ENCODE measurements at regions not wholly inside any gene's neighbourhood (a gene's known extent, or its start where the extent isn't known, plus 50 kb on each side); places are given as distances from the start of the nearest gene placed in this dataset.

- H3K36me3 ChIP-seq (ENCODE audit: control insufficient read depth in 1 of 2, insufficient read depth in 2 of 2, low read length in 2 of 2): no peaks in the 10 kb centered on the region
- no peak overlapping the region for H3K4ac ChIP-seq (ENCODE audit: low read depth, low read length)
- H2BK120ac ChIP-seq (ENCODE audit: insufficient read depth, low read length, poor library complexity): no peak overlapping the region
- H3K79me1 ChIP-seq (ENCODE audit: low read length): no peaks in the 10 kb centered on the region
- H3K14ac ChIP-seq (ENCODE audit: low read length): no peak overlapping the region
- H2BK12ac ChIP-seq (ENCODE audit: low read length): no peak overlapping the region
- H3K4me2 ChIP-seq (ENCODE audit: low read length): no peak overlapping the region
- no peak overlapping the region for H4K8ac ChIP-seq (ENCODE audit: low read depth, low read length)
- no peak overlapping the region for H3K4me3 ChIP-seq (ENCODE audit: low read depth, low read length)
- no peak overlapping the region for H3K27ac ChIP-seq (ENCODE audit: low read depth, low read length)
- DNase-seq: peak in 1 of 2 donors; percentile 0
- WGBS (ENCODE audit: extremely low coverage, insufficient coverage, insufficient read length): no CpG with 5 or more reads among the region's 9 CpGs
- H3K79me2 ChIP-seq (ENCODE audit: control insufficient read depth, insufficient read depth, low read length, poor library complexity): no peaks in the 10 kb centered on the region
- no peak overlapping the region for H3K23ac ChIP-seq (ENCODE audit: low read length)
- no peaks in the 10 kb centered on the region for H3K4me1 ChIP-seq (ENCODE audit: control insufficient read depth in 1 of 2, insufficient read depth in 2 of 2, low read length in 2 of 2)
- no peak overlapping the region for H4K91ac ChIP-seq (ENCODE audit: low read depth, low read length)
- H4K12ac ChIP-seq (ENCODE audit: low read depth, low read length): no peak overlapping the region
- H3K9me3 ChIP-seq (ENCODE audit: insufficient read depth, low read depth, low read length): no peaks in the 10 kb centered on the region
- no peak overlapping the region for H2AK5ac ChIP-seq (ENCODE audit: low read length)
- no peak overlapping the region for H3K9ac ChIP-seq (ENCODE audit: low read length)
- no peak overlapping the region for H2AFZ ChIP-seq (ENCODE audit: insufficient read depth, low read length, poor library complexity)
- H2BK5ac ChIP-seq (ENCODE audit: low read depth, low read length, poor library complexity): no peak overlapping the region
- H3K18ac ChIP-seq (ENCODE audit: low read length): no peak overlapping the region
- no peaks in the 10 kb centered on the region for H3K27me3 ChIP-seq (ENCODE audit: insufficient read depth, low read length)
These were observed 148.9 kb downstream of the SOX3 start for GRCh38 chrX:140355922-140356321.

GRCh38 chrX:140355429-140355828 is 149.4 kb downstream of the SOX3 start:
- WGBS (ENCODE audit: extremely low coverage, insufficient coverage, insufficient read length): no CpG with 5 or more reads among the region's 6 CpGs
- no peak overlapping the region for H3K14ac ChIP-seq (ENCODE audit: low read length)
- H2BK5ac ChIP-seq (ENCODE audit: low read depth, low read length, poor library complexity): no peak overlapping the region

GRCh38 chrX:140354431-140355120 is 150.3 kb downstream of the SOX3 start:
- no peak overlapping the region for H3K14ac ChIP-seq (ENCODE audit: low read length)
- H3K4me3 ChIP-seq (ENCODE audit: low read depth, low read length): no peak overlapping the region
- no peaks in the 10 kb centered on the region for H3K79me2 ChIP-seq (ENCODE audit: control insufficient read depth, insufficient read depth, low read length, poor library complexity)
- H2AFZ ChIP-seq (ENCODE audit: insufficient read depth, low read length, poor library complexity): no peak overlapping the region
- no peak overlapping the region for H2BK120ac ChIP-seq (ENCODE audit: insufficient read depth, low read length, poor library complexity)
- H2BK12ac ChIP-seq (ENCODE audit: low read length): no peak overlapping the region
- H3K23ac ChIP-seq (ENCODE audit: low read length): no peak overlapping the region
- WGBS (ENCODE audit: extremely low coverage, insufficient coverage, insufficient read length): no CpG with 5 or more reads among the region's 3 CpGs
- no peak overlapping the region for H2AK5ac ChIP-seq (ENCODE audit: low read length)
- DNase-seq: no peak
- H3K4me1 ChIP-seq (ENCODE audit: control insufficient read depth in 1 of 2, insufficient read depth in 2 of 2, low read length in 2 of 2): no peaks in the 10 kb centered on the region
- no peak overlapping the region for H3K4ac ChIP-seq (ENCODE audit: low read depth, low read length)
- no peak overlapping the region for H3K4me2 ChIP-seq (ENCODE audit: low read length)
- no peak overlapping the region for H2BK5ac ChIP-seq (ENCODE audit: low read depth, low read length, poor library complexity)
- H4K8ac ChIP-seq (ENCODE audit: low read depth, low read length): no peak overlapping the region
- H3K27me3 ChIP-seq (ENCODE audit: insufficient read depth, low read length): no peaks in the 10 kb centered on the region
- H3K36me3 ChIP-seq (ENCODE audit: control insufficient read depth in 1 of 2, insufficient read depth in 2 of 2, low read length in 2 of 2): no peaks in the 10 kb centered on the region
- H3K79me1 ChIP-seq (ENCODE audit: low read length): no peaks in the 10 kb centered on the region
- H3K18ac ChIP-seq (ENCODE audit: low read length): no peak overlapping the region
- no peak overlapping the region for H3K27ac ChIP-seq (ENCODE audit: low read depth, low read length)
- H4K12ac ChIP-seq (ENCODE audit: low read depth, low read length): no peak overlapping the region
- no peaks in the 10 kb centered on the region for H3K9me3 ChIP-seq (ENCODE audit: insufficient read depth, low read depth, low read length)
- no peak overlapping the region for H3K9ac ChIP-seq (ENCODE audit: low read length)
- H4K91ac ChIP-seq (ENCODE audit: low read depth, low read length): no peak overlapping the region

More at GRCh38 chrX:140355429-140355828, 149.4 kb downstream of the SOX3 start:
- Histone ChIP-seq H2BK120ac (ENCODE audit: insufficient read depth, low read length, poor library complexity) (no peak overlapping the region), H3K36me3 (ENCODE audit: control insufficient read depth in 1 of 2, insufficient read depth in 2 of 2, low read length in 2 of 2) (no peaks in the 10 kb centered on the region), H3K9ac (ENCODE audit: low read length) (no peak overlapping the region), H3K27ac (ENCODE audit: low read depth, low read length) (no peak overlapping the region), H2AK5ac (ENCODE audit: low read length) (no peak overlapping the region), H3K4me2 (ENCODE audit: low read length) (no peak overlapping the region), H3K4me1 (ENCODE audit: control insufficient read depth in 1 of 2, insufficient read depth in 2 of 2, low read length in 2 of 2) (no peaks in the 10 kb centered on the region), H3K79me1 (ENCODE audit: low read length) (no peaks in the 10 kb centered on the region), H2BK12ac (ENCODE audit: low read length) (no peak overlapping the region), H3K4ac (ENCODE audit: low read depth, low read length) (no peak overlapping the region), H2AFZ (ENCODE audit: insufficient read depth, low read length, poor library complexity) (no peak overlapping the region), H3K27me3 (ENCODE audit: insufficient read depth, low read length) (no peaks in the 10 kb centered on the region), H3K23ac (ENCODE audit: low read length) (no peak overlapping the region), H4K8ac (ENCODE audit: low read depth, low read length) (no peak overlapping the region), H4K12ac (ENCODE audit: low read depth, low read length) (no peak overlapping the region), H3K18ac (ENCODE audit: low read length) (no peak overlapping the region), H3K9me3 (ENCODE audit: insufficient read depth, low read depth, low read length) (no peaks in the 10 kb centered on the region), H3K79me2 (ENCODE audit: control insufficient read depth, insufficient read depth, low read length, poor library complexity) (no peaks in the 10 kb centered on the region), H3K4me3 (ENCODE audit: low read depth, low read length) (no peak overlapping the region), H4K91ac (ENCODE audit: low read depth, low read length) (no peak overlapping the region)
- DNase-seq: no peak

- H2BK120ac ChIP-seq (ENCODE audit: insufficient read depth, low read length, poor library complexity): no peak overlapping the region
- H2AK5ac ChIP-seq (ENCODE audit: low read length): no peak overlapping the region
- H4K8ac ChIP-seq (ENCODE audit: low read depth, low read length): no peak overlapping the region
- H3K4me3 ChIP-seq (ENCODE audit: low read depth, low read length): no peak overlapping the region
- H3K4me1 ChIP-seq (ENCODE audit: control insufficient read depth in 1 of 2, insufficient read depth in 2 of 2, low read length in 2 of 2): no peaks in the 10 kb centered on the region
- H3K27me3 ChIP-seq (ENCODE audit: insufficient read depth, low read length): no peaks in the 10 kb centered on the region
- H3K9me3 ChIP-seq (ENCODE audit: insufficient read depth, low read depth, low read length): no peaks in the 10 kb centered on the region
- no peak overlapping the region for H3K4ac ChIP-seq (ENCODE audit: low read depth, low read length)
- H3K23ac ChIP-seq (ENCODE audit: low read length): no peak overlapping the region
- no peaks in the 10 kb centered on the region for H3K79me2 ChIP-seq (ENCODE audit: control insufficient read depth, insufficient read depth, low read length, poor library complexity)
- peak in 1 of 2 donors; percentile 22 for DNase-seq
- no peak overlapping the region for H4K91ac ChIP-seq (ENCODE audit: low read depth, low read length)
- H2AFZ ChIP-seq (ENCODE audit: insufficient read depth, low read length, poor library complexity): no peak overlapping the region
- no peak overlapping the region for H2BK12ac ChIP-seq (ENCODE audit: low read length)
- no peak overlapping the region for H4K12ac ChIP-seq (ENCODE audit: low read depth, low read length)
- no peak overlapping the region for H3K4me2 ChIP-seq (ENCODE audit: low read length)
- H2BK5ac ChIP-seq (ENCODE audit: low read depth, low read length, poor library complexity): no peak overlapping the region
- no CpG with 5 or more reads among the region's 1 CpG for WGBS (ENCODE audit: extremely low coverage, insufficient coverage, insufficient read length)
- H3K9ac ChIP-seq (ENCODE audit: low read length): no peak overlapping the region
- H3K18ac ChIP-seq (ENCODE audit: low read length): no peak overlapping the region
- no peaks in the 10 kb centered on the region for H3K79me1 ChIP-seq (ENCODE audit: low read length)
- H3K27ac ChIP-seq (ENCODE audit: low read depth, low read length): no peak overlapping the region
- H3K36me3 ChIP-seq (ENCODE audit: control insufficient read depth in 1 of 2, insufficient read depth in 2 of 2, low read length in 2 of 2): no peaks in the 10 kb centered on the region
- no peak overlapping the region for H3K14ac ChIP-seq (ENCODE audit: low read length)
These were observed 158.1 kb downstream of the SOX3 start for GRCh38 chrX:140346729-140347128.

Data from trophoblast cell (in vitro differentiated cells and primary cell).